ENCODE measurements at regions not wholly inside any gene's neighbourhood (a gene's known extent, or its start where the extent isn't known, plus 50 kb on each side); places are given as distances from the start of the nearest gene placed in this dataset.

DNA sequence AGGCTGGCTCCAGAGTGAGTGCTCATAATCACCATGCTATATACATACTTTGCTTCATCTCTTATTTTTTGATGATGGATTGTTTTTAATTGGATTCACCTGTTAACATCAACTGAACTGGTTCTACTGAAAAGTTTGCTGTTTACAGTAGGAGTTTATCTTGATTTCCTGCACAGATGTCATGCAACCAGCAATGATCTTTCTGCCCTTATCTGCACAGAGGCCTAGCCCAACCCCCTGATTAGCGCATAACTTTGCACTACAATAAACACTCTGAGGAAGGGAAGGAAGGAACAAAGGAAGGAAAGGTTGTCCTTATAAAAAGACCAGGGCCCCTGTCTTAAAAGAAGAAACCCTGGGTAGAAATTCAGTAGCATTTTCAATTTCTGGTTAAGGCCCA, 152.9 kb downstream of the RGS9 start:
- TF ChIP-seq, protein P1, sequence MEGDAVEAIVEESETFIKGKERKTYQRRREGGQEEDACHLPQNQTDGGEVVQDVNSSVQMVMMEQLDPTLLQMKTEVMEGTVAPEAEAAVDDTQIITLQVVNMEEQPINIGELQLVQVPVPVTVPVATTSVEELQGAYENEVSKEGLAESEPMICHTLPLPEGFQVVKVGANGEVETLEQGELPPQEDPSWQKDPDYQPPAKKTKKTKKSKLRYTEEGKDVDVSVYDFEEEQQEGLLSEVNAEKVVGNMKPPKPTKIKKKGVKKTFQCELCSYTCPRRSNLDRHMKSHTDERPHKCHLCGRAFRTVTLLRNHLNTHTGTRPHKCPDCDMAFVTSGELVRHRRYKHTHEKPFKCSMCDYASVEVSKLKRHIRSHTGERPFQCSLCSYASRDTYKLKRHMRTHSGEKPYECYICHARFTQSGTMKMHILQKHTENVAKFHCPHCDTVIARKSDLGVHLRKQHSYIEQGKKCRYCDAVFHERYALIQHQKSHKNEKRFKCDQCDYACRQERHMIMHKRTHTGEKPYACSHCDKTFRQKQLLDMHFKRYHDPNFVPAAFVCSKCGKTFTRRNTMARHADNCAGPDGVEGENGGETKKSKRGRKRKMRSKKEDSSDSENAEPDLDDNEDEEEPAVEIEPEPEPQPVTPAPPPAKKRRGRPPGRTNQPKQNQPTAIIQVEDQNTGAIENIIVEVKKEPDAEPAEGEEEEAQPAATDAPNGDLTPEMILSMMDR (IDR thresholded peaks at IDR 0.05) = no peak
- no peaks in the 10 kb centered on the region for H3K36me3 Mint-ChIP-seq (ENCODE audit: low read depth)

DNA sequence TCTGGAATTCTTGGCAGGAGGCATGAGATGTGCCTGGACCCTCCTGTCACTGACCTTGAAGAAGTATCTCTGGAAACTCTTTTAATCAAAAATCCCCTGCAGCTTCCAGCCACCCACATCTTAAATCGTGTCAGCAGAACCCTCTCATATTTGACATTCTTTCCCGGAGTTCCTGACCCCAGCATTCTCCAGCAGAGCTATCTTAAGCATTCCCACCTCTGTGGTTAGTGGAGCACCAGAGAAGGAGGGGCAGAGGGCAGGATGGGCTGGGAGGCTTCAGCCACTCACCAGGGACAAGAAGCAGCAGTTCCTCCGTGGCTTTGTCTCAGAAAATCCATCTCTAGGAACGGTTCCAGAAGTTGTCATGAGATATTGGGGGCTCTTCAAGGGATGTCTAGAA, 149.9 kb downstream of the RGS9 start:
- H3K27ac Mint-ChIP-seq = no peak overlapping the region
- H3K36me3 Mint-ChIP-seq (ENCODE audit: low read depth) = no peaks in the 10 kb centered on the region
- H3K4me3 Mint-ChIP-seq = no peak overlapping the region
- peaks cover 9% of the 10 kb centered on the region; the same call in 1 of the 2 replicates for H3K4me1 Mint-ChIP-seq (ENCODE audit: low read depth)
- TF ChIP-seq, protein P1 (IDR thresholded peaks at IDR 0.05) = no peak
- peaks cover 16% of the 10 kb centered on the region for H3K27me3 Mint-ChIP-seq (ENCODE audit: insufficient read depth)
- no peaks in the 10 kb centered on the region for H3K9me3 Mint-ChIP-seq
- DNase-seq = peak; percentile 23

More for the DNA sequence above, 152.9 kb downstream of the RGS9 start:
- no peaks in the 10 kb centered on the region for H3K9me3 Mint-ChIP-seq
- H3K27me3 Mint-ChIP-seq (ENCODE audit: insufficient read depth) = peaks cover 14% of the 10 kb centered on the region
- H3K4me3 Mint-ChIP-seq = no peak overlapping the region
- no peak overlapping the region for H3K27ac Mint-ChIP-seq
- no peak for DNase-seq
- H3K4me1 Mint-ChIP-seq (ENCODE audit: low read depth) = peaks cover 9% of the 10 kb centered on the region; the same call in 1 of the 2 replicates

- Mint-ChIP-seq H3K27me3 (ENCODE audit: insufficient read depth) (peaks cover 15% of the 10 kb centered on the region), H3K4me1 (ENCODE audit: low read depth) (peaks cover 9% of the 10 kb centered on the region; the same call in 1 of the 2 replicates), H3K9me3 (no peaks in the 10 kb centered on the region), H3K4me3 (no peak overlapping the region), H3K27ac (no peak overlapping the region), H3K36me3 (ENCODE audit: low read depth) (no peaks in the 10 kb centered on the region)
- no peak for DNase-seq
- TF ChIP-seq, protein P1 (IDR thresholded peaks at IDR 0.05) = no peak
These were observed 146.5 kb downstream of the RGS9 start for GRCh38 chr17:65283704-65284103.

DNA sequence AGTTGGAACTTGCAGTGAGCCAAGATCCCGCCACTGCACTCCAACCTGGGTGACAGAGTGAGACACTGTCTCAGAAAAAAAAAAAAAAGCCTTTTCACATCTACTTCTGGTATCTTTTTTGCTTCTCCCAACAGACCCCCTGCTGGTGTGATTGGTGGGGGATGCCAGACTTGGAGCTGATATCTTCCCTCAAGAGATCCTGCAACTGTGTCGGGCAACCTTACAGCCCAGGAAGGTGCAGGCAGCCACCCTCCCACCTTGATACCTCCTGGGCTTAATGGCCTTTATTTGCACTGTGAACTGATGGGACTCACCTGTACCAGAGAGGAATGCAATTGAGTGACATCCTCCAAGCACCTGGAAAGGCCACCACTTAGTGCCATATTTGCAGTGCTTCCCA, 142.3 kb downstream of the RGS9 start:
- Mint-ChIP-seq H3K27me3 (ENCODE audit: insufficient read depth) (0 out of 2 replicates have a peak, but pooled peaks cover 5% of the 10 kb centered on the region), H3K36me3 (ENCODE audit: low read depth) (no peaks in the 10 kb centered on the region), H3K4me3 (no peak overlapping the region), H3K27ac (no peak overlapping the region), H3K9me3 (no peaks in the 10 kb centered on the region), H3K4me1 (ENCODE audit: low read depth) (peaks cover 14% of the 10 kb centered on the region)
- no peak for DNase-seq
- TF ChIP-seq, protein P1 (IDR thresholded peaks at IDR 0.05) = no peak

- TF ChIP-seq, protein P1 (IDR thresholded peaks at IDR 0.05) = no peak
- peaks cover 14% of the 10 kb centered on the region for H3K4me1 Mint-ChIP-seq (ENCODE audit: low read depth)
- no peaks in the 10 kb centered on the region for H3K9me3 Mint-ChIP-seq
- DNase-seq = no peak
- H3K4me3 Mint-ChIP-seq = no peak overlapping the region
- H3K27me3 Mint-ChIP-seq (ENCODE audit: insufficient read depth) = 0 out of 2 replicates have a peak, but pooled peaks cover 5% of the 10 kb centered on the region
- no peak overlapping the region for H3K27ac Mint-ChIP-seq
- no peaks in the 10 kb centered on the region for H3K36me3 Mint-ChIP-seq (ENCODE audit: low read depth)
These were observed 141.6 kb downstream of the RGS9 start for GRCh38 chr17:65278820-65279184.
